Neural cell (in vitro differentiated cells): ENCODE measurements at regions not wholly inside any gene's neighbourhood (a gene's known extent, or its start where the extent isn't known, plus 50 kb on each side); places are given as distances from the start of the nearest gene placed in this dataset.

Experiments used
- H2AFZ ChIP-seq: fragments of 200-600, 300-800 bp; sonication (generic), shearing (Covaris generic); 2 replicates; pipeline ENCODE4 v1.6.0; 2014; ENCODE audit warnings: low read depth, mild to moderate bottlenecking, antibody characterized with exemption, low read length, moderate library complexity
- H3F3A ChIP-seq: fragments of 200-600 bp; shearing (Covaris generic); 2 replicates; pipeline ENCODE4 v1.6.1; 2016; ENCODE audit warnings: mild to moderate bottlenecking, moderate library complexity, mixed read lengths, antibody characterized with exemption, low read length; ENCODE audit not compliant: insufficient read depth, poor library complexity, severe bottlenecking
- H3K27ac ChIP-seq: fragments of 200-600, 300-800 bp; sonication (generic), shearing (Covaris generic); 2 replicates; pipeline ENCODE4 v1.5.1; 2014; ENCODE audit warnings: mild to moderate bottlenecking, low read length, moderate library complexity
- H3K27me3 ChIP-seq: fragments of 300-800, 200-600 bp; sonication (generic), shearing (Covaris generic); 2 replicates; pipeline ENCODE4 v1.6.0; 2014; ENCODE audit warnings: mild to moderate bottlenecking, low read depth, low read length, moderate library complexity; ENCODE audit not compliant: insufficient read depth
- H3K36me3 ChIP-seq: fragments of 300-800, 200-600 bp; sonication (generic), shearing (Covaris generic); 2 replicates; pipeline ENCODE4 v1.5.1; 2014; ENCODE audit warnings: mild to moderate bottlenecking, antibody characterized with exemption, low read length, moderate library complexity; ENCODE audit not compliant: insufficient read depth
- H3K4me2 ChIP-seq: fragments of 300-800, 200-600 bp; sonication (generic), shearing (Covaris generic); 2 replicates; pipeline ENCODE4 v1.6.0; 2014; ENCODE audit warnings: mild to moderate bottlenecking, low read length
- H3K4me3 ChIP-seq: fragments of 300-800, 200-600 bp; sonication (generic), shearing (Covaris generic); 2 replicates; pipeline ENCODE4 v1.5.1; 2014; ENCODE audit warnings: mild to moderate bottlenecking, low read length, moderate library complexity
- H3K79me2 ChIP-seq: fragments of 200-600 bp; shearing (Covaris generic); replicated peaks from 2 replicates; pipeline ENCODE4 v1.6.0; 2014; ENCODE audit warnings: mild to moderate bottlenecking, low read length, moderate library complexity; ENCODE audit not compliant: insufficient read depth
- H3K9ac ChIP-seq: fragments of 300-800, 200-600 bp; sonication (generic), shearing (Covaris generic); 2 replicates; pipeline ENCODE4 v1.6.1; 2016; ENCODE audit warnings: mild to moderate bottlenecking, low read length, mixed read lengths
- H3K9me2 ChIP-seq: fragments of 200-600 bp; shearing (Covaris generic); 2 replicates; pipeline ENCODE4 v1.6.1; 2016; ENCODE audit warnings: mild to moderate bottlenecking, low read length, mixed read lengths; ENCODE audit not compliant: insufficient read depth
- H3K9me3 ChIP-seq: fragments of 200-600, 300-800 bp; sonication (generic), shearing (Covaris generic); 2 replicates; pipeline ENCODE4 v1.6.1; 2016; ENCODE audit warnings: mild to moderate bottlenecking, mixed run types, low read length, moderate library complexity, mixed read lengths
- H4K20me1 ChIP-seq: fragments of 200-600 bp; shearing (Covaris generic); 2 replicates; pipeline ENCODE4 v1.6.1; 2016; ENCODE audit warnings: mild to moderate bottlenecking, mixed run types; ENCODE audit not compliant: insufficient read depth
- EP300 ChIP-seq: fragments of 450-650 bp; conservative IDR thresholded peaks from 2 replicates; pipeline ENCODE4 v1.6.1; 2014; ENCODE audit warnings: antibody characterized with exemption, mild to moderate bottlenecking, moderate library complexity; ENCODE audit not compliant: poor library complexity, severe bottlenecking
- EZH2 ChIP-seq: fragments of 200-600, 300-800 bp; shearing (Covaris generic), sonication (generic); IDR thresholded peaks from 2 replicates; pipeline ENCODE4 v1.6.1; 2014; ENCODE audit warnings: antibody characterized with exemption, low read length, borderline replicate concordance, mild to moderate bottlenecking; ENCODE audit not compliant: insufficient read depth, poor library complexity, severe bottlenecking
- MXI1 ChIP-seq: fragments of 450-650 bp; conservative IDR thresholded peaks from 2 replicates; pipeline ENCODE4 v1.6.1; 2014; ENCODE audit warnings: antibody characterized with exemption, mild to moderate bottlenecking; ENCODE audit not compliant: poor library complexity, severe bottlenecking
- POLR2AphosphoS5 ChIP-seq: IDR thresholded peaks from 2 replicates; pipeline ENCODE4 v1.6.1; 2012
- RAD21 ChIP-seq: fragments of 450-650 bp; conservative IDR thresholded peaks from 2 replicates; pipeline ENCODE4 v1.6.1; 2014; ENCODE audit warnings: antibody characterized with exemption, mild to moderate bottlenecking, moderate library complexity
- REST ChIP-seq: IDR thresholded peaks from 2 replicates; pipeline ENCODE4 v1.6.1; 2012; ENCODE audit warnings: borderline replicate concordance
- SMC3 ChIP-seq: fragments of 450-650 bp; conservative IDR thresholded peaks from 2 replicates; pipeline ENCODE4 v1.6.1; 2014; ENCODE audit warnings: antibody characterized with exemption, mild to moderate bottlenecking, moderate library complexity; ENCODE audit not compliant: poor library complexity
- TAF1 ChIP-seq: IDR thresholded peaks from 2 replicates; pipeline ENCODE4 v1.6.1; 2012; ENCODE audit warnings: low read depth
- TF ChIP-seq, protein P1 (sequence below): fragments of 450-650 bp; IDR thresholded peaks from 2 replicates; pipeline ENCODE4 v1.5.1; 2014; ENCODE audit warnings: antibody characterized with exemption, mild to moderate bottlenecking, moderate library complexity; ENCODE audit not compliant: poor library complexity, severe bottlenecking

GRCh38 chr16:27730661-27731210 is 180.8 kb downstream of the KATNIP start:
- Histone ChIP-seq H3F3A (no peaks in the 10 kb centered on the region), H4K20me1 (no peaks in the 10 kb centered on the region), H3K9ac (no peak overlapping the region), H3K36me3 (no peaks in the 10 kb centered on the region), H3K4me3 (no peak overlapping the region), H3K9me2 (no peaks in the 10 kb centered on the region), H3K9me3 (no peaks in the 10 kb centered on the region), H3K79me2 (no peaks in the 10 kb centered on the region), H2AFZ (no peak overlapping the region), H3K27me3 (no peaks in the 10 kb centered on the region), H3K27ac (no peak overlapping the region), H3K4me2 (no peak overlapping the region)
- TF ChIP-seq POLR2AphosphoS5 (no peak), RAD21 (no peak), EZH2 (no peak), SMC3 (no peak), REST (no peak), TAF1 (no peak), EP300 (no peak), MXI1 (no peak)
- TF ChIP-seq, protein P1, sequence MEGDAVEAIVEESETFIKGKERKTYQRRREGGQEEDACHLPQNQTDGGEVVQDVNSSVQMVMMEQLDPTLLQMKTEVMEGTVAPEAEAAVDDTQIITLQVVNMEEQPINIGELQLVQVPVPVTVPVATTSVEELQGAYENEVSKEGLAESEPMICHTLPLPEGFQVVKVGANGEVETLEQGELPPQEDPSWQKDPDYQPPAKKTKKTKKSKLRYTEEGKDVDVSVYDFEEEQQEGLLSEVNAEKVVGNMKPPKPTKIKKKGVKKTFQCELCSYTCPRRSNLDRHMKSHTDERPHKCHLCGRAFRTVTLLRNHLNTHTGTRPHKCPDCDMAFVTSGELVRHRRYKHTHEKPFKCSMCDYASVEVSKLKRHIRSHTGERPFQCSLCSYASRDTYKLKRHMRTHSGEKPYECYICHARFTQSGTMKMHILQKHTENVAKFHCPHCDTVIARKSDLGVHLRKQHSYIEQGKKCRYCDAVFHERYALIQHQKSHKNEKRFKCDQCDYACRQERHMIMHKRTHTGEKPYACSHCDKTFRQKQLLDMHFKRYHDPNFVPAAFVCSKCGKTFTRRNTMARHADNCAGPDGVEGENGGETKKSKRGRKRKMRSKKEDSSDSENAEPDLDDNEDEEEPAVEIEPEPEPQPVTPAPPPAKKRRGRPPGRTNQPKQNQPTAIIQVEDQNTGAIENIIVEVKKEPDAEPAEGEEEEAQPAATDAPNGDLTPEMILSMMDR, result no peak

DNA sequence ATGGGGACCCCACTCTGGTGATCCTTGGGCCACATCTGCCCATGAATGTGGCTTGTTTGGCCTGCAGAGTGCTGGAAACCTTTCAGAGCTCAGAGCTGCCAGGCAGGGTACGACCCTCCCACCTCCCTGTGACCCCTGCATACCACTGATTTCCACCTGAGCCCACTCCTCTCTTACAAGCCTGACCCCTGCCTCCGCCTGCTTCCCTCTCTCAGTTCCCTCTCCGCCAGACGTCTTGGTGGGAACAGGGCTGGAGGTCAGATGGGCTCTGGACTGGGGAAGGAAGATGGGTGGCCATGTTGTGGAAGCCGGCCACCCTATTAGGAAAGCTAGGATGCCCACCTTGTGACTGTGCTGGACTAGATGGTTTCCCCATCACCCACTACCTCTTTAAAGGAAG is 185.1 kb downstream of the KATNIP start:
- TF ChIP-seq EZH2, result no peak
- TF ChIP-seq TAF1, result no peak
- no peaks in the 10 kb centered on the region for H3K79me2 ChIP-seq
- H3K27me3 ChIP-seq, result no peaks in the 10 kb centered on the region

More for the DNA sequence above, 185.1 kb downstream of the KATNIP start:
- H3K36me3 ChIP-seq, result no peaks in the 10 kb centered on the region
- H3K9me2 ChIP-seq, result no peaks in the 10 kb centered on the region
- H3K4me2 ChIP-seq, result no peak overlapping the region
- H3F3A ChIP-seq, result no peaks in the 10 kb centered on the region
- H2AFZ ChIP-seq, result no peak overlapping the region
- no peak overlapping the region for H3K4me3 ChIP-seq
- no peak overlapping the region for H3K27ac ChIP-seq
- no peaks in the 10 kb centered on the region for H4K20me1 ChIP-seq
- no peaks in the 10 kb centered on the region for H3K9me3 ChIP-seq
- no peak overlapping the region for H3K9ac ChIP-seq
